ENCODE measurements at regions not wholly inside any gene's neighbourhood (a gene's known extent, or its start where the extent isn't known, plus 50 kb on each side); places are given as distances from the start of the nearest gene placed in this dataset.

- no peak overlapping the region for H3K27ac ChIP-seq
- TF ChIP-seq CTCF (conservative IDR thresholded peaks at IDR 0.05): no peak
Observed at GRCh38 chr2:67534745-67535144, 137.6 kb downstream of the ETAA1 start.

- TF ChIP-seq CTCF (conservative IDR thresholded peaks at IDR 0.05): no peak
Observed at GRCh38 chr2:67540962-67541361, 143.8 kb downstream of the ETAA1 start.

GRCh38 chr2:67544286-67544685 lies 147.2 kb downstream of the ETAA1 start:
- no peak for TF ChIP-seq CTCF (conservative IDR thresholded peaks at IDR 0.05)
- no peak overlapping the region for H3K27ac ChIP-seq

More at GRCh38 chr2:67540962-67541361, 143.8 kb downstream of the ETAA1 start:
- no peak overlapping the region for H3K27ac ChIP-seq

- H3K27ac ChIP-seq: no peak overlapping the region
- no peak for TF ChIP-seq CTCF (conservative IDR thresholded peaks at IDR 0.05)
Observed at GRCh38 chr2:67548317-67549201, 151.4 kb downstream of the ETAA1 start.

GRCh38 chr2:67559156-67559555 lies 162.0 kb downstream of the ETAA1 start:
- no peak for TF ChIP-seq CTCF (conservative IDR thresholded peaks at IDR 0.05)
- no peak overlapping the region for H3K27ac ChIP-seq

- no peak for TF ChIP-seq CTCF (conservative IDR thresholded peaks at IDR 0.05)
- peak overlapping the region; percentile 61; the same call in 1 of the 2 replicates for H3K27ac ChIP-seq
Observed at GRCh38 chr2:67560771-67561456, 163.8 kb downstream of the ETAA1 start.

GRCh38 chr2:67561457-67561965 lies 164.4 kb downstream of the ETAA1 start:
- peak overlapping the region; percentile 61 for H3K27ac ChIP-seq
- no peak for TF ChIP-seq CTCF (conservative IDR thresholded peaks at IDR 0.05)
